Activated naive CD8-positive, alpha-beta T cell treated with anti-CD3 and anti-CD28 coated beads, Interleukin-2, amount 10 ng/mL, durations not matched to agents 7 days and 5 days (primary cell): ENCODE measurements at regions not wholly inside any gene's neighbourhood (a gene's known extent, or its start where the extent isn't known, plus 50 kb on each side); places are given as distances from the start of the nearest gene placed in this dataset.

Experiments
- ATAC-seq: fragments of 150-1000 bp; cut with Tn5 transposase; one replicate; pipeline ENCODE4 v1.10.0; 2021; ENCODE audit warnings: low read depth, moderate library complexity
- POLR2A ChIA-PET: fragments of 350-600 bp; sonication (Branson Sonifier 250); formaldehyde crosslinking; loops from one replicate; lab custom pipeline; 2021; ENCODE audit warnings: antibody characterized with exemption; lab: Charles Lee
- DNase-seq: peaks from one replicate; pipeline ENCODE4 v3.0.0; 2021
- H3K27ac Mint-ChIP-seq: one replicate; pipeline ENCODE4 v1.8.0; 2022; ENCODE audit warnings: mild to moderate bottlenecking, mixed read lengths
- H3K27me3 Mint-ChIP-seq: one replicate; pipeline ENCODE4 v1.8.0; 2022; ENCODE audit warnings: mild to moderate bottlenecking, moderate library complexity, mixed read lengths
- H3K36me3 Mint-ChIP-seq: one replicate; pipeline ENCODE4 v1.8.0; 2021; ENCODE audit warnings: mild to moderate bottlenecking, mixed read lengths
- H3K4me1 Mint-ChIP-seq: one replicate; pipeline ENCODE4 v1.8.0; 2021; ENCODE audit warnings: mixed read lengths
- H3K4me3 Mint-ChIP-seq: one replicate; pipeline ENCODE4 v1.8.0; 2022; ENCODE audit warnings: mild to moderate bottlenecking, moderate library complexity, mixed read lengths
- H3K9me3 Mint-ChIP-seq: one replicate; pipeline ENCODE4 v1.8.0; 2021; ENCODE audit warnings: mixed read lengths

DNA sequence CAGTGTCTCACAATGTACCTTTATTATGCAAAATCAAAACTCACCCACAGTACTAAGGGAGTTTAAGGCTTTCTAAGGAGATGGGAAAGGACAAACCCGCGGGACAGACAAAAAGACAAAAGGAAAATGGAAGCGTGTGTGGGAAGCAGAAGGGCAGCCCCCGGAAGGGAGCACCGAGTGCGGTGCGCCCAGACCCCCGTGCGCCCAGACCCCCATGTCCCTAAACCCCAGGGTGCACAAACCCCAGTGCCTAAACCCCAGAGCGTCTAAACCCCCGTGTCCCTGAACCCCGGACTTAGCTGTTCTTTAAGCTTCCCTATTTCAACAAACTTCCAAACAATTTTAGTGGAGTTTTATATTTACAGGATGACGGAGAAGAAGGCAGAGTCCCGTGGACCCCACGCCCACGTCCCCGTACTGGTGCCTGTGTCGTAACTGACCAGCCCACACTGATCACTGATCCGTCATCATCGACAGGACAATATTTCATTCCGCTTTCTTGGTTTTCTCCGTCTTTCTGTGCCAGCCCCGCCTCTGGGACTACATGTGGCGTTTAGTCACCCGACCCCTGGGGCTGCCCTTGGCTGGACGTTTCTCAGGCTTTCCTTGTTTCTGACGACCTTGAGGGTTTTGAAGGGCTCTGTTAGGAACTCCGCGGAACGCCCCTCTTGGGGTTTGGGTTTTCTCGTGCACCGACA, 76.9 kb downstream of the RTP5 start:
- H3K9me3 Mint-ChIP-seq, result peaks cover 2% of the 10 kb centered on the region
- H3K27ac Mint-ChIP-seq, result no peak overlapping the region
- peaks cover 5% of the 10 kb centered on the region for H3K4me1 Mint-ChIP-seq
- no peak overlapping the region for H3K4me3 Mint-ChIP-seq
- ATAC-seq (no peak), DNase-seq (peak; percentile 2)
- H3K36me3 Mint-ChIP-seq, result peaks cover 2% of the 10 kb centered on the region
- H3K27me3 Mint-ChIP-seq, result no peaks in the 10 kb centered on the region
- POLR2A ChIA-PET, result no interaction called here

GRCh38 chr2:241947004-241947350, 77.4 kb downstream of the RTP5 start:
- Mint-ChIP-seq H3K4me3 (no peak overlapping the region), H3K9me3 (peaks cover 2% of the 10 kb centered on the region), H3K27me3 (no peaks in the 10 kb centered on the region), H3K27ac (no peak overlapping the region), H3K4me1 (peaks cover 5% of the 10 kb centered on the region), H3K36me3 (peaks cover 2% of the 10 kb centered on the region)
- DNase-seq, result peak; percentile 19
- no peak for ATAC-seq
- POLR2A ChIA-PET, result no interaction called here

DNA sequence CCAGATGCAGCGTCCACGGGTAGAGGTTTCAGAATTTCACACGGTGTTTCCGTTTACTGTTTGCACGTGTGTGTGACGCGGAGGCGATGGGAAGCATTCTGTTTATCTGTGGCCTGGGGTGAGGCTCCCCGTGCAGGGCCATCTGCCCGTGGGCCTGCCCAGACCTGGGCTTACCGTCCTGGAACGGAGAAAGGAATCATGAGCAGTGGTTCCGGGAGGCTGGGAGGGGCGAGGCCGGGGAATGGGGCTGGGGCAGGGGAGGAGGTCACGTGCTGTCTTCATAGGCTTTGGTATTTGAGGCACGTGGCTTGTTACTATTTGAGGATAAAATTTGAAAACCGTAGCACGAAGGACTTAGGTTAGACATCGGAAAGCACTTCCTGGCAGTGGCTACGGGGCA, 77.9 kb downstream of the RTP5 start:
- Mint-ChIP-seq H3K36me3 (peaks cover 2% of the 10 kb centered on the region), H3K4me3 (no peak overlapping the region), H3K27me3 (no peaks in the 10 kb centered on the region), H3K4me1 (peaks cover 5% of the 10 kb centered on the region), H3K9me3 (peaks cover 2% of the 10 kb centered on the region), H3K27ac (no peak overlapping the region)
- POLR2A ChIA-PET, result no interaction called here
- ATAC-seq, result no peak
- DNase-seq, result peak; percentile 18

GRCh38 chr2:241947876-241948275, 78.3 kb downstream of the RTP5 start:
- no peak overlapping the region for H3K27ac Mint-ChIP-seq
- no peaks in the 10 kb centered on the region for H3K27me3 Mint-ChIP-seq
- POLR2A ChIA-PET, result no interaction called here
- DNase-seq (peak; percentile 17), ATAC-seq (no peak)
- no peak overlapping the region for H3K4me3 Mint-ChIP-seq
- H3K4me1 Mint-ChIP-seq, result peaks cover 5% of the 10 kb centered on the region
- H3K36me3 Mint-ChIP-seq, result peaks cover 2% of the 10 kb centered on the region
- peaks cover 2% of the 10 kb centered on the region for H3K9me3 Mint-ChIP-seq

DNA sequence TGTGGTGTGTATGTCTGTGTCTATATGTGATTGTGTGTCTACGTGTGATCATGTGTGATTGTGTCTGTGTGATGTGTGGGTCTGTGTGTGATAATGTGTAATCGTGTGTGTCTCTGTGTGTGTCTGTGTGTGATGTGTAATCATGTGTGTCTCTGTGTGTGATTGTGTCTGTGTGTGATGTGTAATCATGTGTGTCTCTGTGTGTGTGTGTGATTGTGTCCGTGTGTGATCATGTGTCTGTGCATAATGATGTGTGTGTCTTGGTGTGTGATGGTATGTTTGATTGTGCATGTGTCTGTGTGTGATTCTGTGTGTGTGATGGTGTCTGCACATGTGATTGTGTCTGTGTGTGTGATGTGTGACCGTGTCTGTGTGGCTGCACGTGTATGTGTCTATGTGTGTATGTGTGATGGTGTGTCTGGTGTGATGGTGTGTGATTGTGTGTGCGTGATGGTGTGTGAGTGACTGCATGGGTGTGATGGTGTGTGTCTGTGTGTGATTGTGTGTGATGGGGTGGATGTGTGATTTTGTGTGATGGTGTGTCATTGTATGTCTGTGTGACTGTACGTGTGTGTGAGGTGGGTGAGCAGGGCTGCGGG, 78.9 kb downstream of the RTP5 start:
- Mint-ChIP-seq H3K4me1 (peaks cover 5% of the 10 kb centered on the region), H3K27ac (peak overlapping the region; percentile 25), H3K27me3 (no peaks in the 10 kb centered on the region), H3K9me3 (peaks cover 2% of the 10 kb centered on the region), H3K4me3 (no peak overlapping the region), H3K36me3 (peaks cover 2% of the 10 kb centered on the region)
- DNase-seq (no peak), ATAC-seq (no peak)
- POLR2A ChIA-PET, result no interaction called here

DNA sequence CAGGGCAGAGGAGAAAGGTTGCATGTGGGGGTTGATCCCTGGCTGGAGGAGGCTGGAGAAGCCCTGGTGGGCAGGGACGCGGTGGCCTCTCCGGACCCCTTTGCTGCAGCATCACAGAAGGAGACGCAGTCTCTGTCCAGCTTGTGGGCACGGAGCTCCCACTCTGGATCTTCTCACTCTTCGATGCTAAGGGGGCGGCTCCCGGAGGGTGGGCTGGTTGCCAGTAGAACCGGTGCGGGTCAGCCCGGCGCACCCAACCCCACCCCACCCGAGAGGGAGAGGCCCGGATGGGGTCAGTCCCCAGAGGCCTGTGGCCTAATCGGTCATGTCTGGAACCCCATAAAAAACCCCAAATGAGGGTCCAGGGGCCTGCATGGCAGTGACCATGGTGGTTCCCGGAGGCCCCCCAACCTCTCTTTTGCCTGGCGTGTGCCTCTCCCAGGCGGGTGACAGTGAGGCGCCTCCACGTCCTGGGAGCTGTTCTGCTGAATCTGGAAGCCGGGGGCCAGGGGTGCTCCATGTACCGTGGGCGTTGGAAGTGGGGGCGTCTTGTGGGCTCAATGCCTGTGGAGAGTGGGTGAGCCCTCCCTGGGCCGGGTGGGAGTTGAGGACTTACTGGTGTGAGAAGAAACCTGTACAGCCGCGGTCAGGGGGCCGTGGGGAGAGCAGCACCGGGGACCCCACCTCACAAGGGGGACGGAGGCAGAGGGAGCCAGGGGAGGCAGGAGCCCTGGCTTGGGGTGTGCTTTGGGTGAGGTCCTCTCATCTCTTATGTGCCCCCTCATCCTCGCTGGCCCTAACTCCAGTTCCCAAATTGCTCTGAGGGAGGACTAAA, 79.6 kb downstream of the RTP5 start:
- H3K36me3 Mint-ChIP-seq, result peaks cover 2% of the 10 kb centered on the region
- no peaks in the 10 kb centered on the region for H3K27me3 Mint-ChIP-seq
- peaks cover 5% of the 10 kb centered on the region for H3K4me1 Mint-ChIP-seq
- no peak overlapping the region for H3K4me3 Mint-ChIP-seq
- no peak overlapping the region for H3K27ac Mint-ChIP-seq
- peaks cover 2% of the 10 kb centered on the region for H3K9me3 Mint-ChIP-seq
- no peak for ATAC-seq
- POLR2A ChIA-PET, result no interaction called here
- DNase-seq, result peak; percentile 23

GRCh38 chr2:241949736-241950412, 80.3 kb downstream of the RTP5 start:
- ATAC-seq (no peak), DNase-seq (no peak)
- no peak overlapping the region for H3K4me3 Mint-ChIP-seq
- peaks cover 2% of the 10 kb centered on the region for H3K36me3 Mint-ChIP-seq
- H3K4me1 Mint-ChIP-seq, result peaks cover 5% of the 10 kb centered on the region
- H3K9me3 Mint-ChIP-seq, result peaks cover 2% of the 10 kb centered on the region
- POLR2A ChIA-PET, result no interaction called here
- H3K27me3 Mint-ChIP-seq, result no peaks in the 10 kb centered on the region
- no peak overlapping the region for H3K27ac Mint-ChIP-seq

DNA sequence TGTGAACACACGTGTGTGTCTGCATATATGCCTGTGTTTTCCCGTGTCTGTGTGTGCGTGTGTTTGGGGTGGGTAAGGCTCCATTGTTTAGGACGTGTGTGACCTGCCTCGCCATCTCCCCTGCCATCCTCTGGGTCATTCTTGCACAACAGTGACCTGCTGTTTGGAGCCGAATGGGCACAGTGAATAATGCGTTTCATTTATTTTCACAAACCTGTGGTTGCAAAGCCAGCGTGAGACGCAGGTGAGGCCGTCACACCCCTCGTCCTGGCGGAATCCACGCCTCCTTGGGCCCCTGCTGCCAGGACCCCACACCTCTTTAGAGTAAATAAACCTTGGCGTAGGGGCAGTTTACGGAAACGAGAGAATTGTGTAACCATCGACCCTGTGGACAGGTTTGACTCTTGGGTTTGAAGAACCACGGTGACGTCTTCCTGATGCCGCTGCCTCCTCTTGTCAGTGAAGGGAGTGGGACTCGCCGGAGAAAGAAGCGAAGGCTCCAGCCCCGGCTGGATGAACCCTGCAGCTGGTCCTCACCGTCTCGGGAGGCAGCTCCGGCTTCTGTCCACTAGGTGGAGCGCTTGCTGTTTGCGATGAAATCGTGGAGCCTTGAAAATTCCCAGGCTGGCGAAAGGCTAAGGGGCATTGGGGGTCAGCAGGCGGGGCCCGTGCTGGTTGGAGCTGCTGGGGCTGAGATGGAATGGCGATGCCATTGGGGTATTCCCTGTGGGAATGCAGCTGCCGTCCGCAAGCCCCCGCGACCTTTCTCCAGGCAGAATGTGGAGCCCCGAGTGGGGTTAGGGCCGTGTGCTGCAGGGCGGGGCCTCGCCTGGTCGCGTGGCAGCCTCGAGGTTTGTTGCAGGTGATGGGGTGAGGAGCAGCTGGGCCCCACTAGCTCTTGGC, 81.1 kb downstream of the RTP5 start:
- H3K4me1 Mint-ChIP-seq, result peaks cover 5% of the 10 kb centered on the region
- ATAC-seq (peak; percentile 52), DNase-seq (peak; percentile 64)
- no peak overlapping the region for H3K4me3 Mint-ChIP-seq
- H3K27ac Mint-ChIP-seq, result no peak overlapping the region
- peaks cover under 1% of the 10 kb centered on the region for H3K36me3 Mint-ChIP-seq
- peaks cover under 1% of the 10 kb centered on the region for H3K9me3 Mint-ChIP-seq
- H3K27me3 Mint-ChIP-seq, result no peaks in the 10 kb centered on the region
- POLR2A ChIA-PET, result no interaction called here

GRCh38 chr2:241951316-241951700, 81.8 kb downstream of the RTP5 start:
- ATAC-seq (no peak), DNase-seq (no peak)
- Mint-ChIP-seq H3K36me3 (peaks cover 2% of the 10 kb centered on the region), H3K4me1 (peaks cover 5% of the 10 kb centered on the region), H3K27ac (no peak overlapping the region), H3K27me3 (no peaks in the 10 kb centered on the region), H3K4me3 (no peak overlapping the region), H3K9me3 (no peaks in the 10 kb centered on the region)
- POLR2A ChIA-PET, result no interaction called here

DNA sequence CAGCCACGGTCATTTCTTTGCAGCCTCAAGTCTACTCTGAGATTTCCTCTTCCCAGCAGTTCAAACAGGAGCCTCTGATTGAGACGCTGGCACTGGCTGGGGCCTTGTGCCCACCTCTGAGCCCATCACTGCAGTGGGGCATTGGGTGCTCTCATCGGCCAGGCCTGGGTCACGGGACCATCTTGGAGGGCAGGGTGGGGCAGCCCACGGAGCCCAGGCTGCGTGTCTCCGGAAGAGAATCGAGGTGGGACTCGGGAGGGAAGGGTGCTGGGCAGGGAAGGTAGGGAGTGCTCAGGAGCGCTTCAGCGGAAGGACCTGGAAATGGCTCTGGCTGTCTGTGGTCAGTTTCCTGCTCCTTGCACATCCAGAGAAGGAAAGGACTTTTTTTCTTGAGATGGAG, 82.4 kb downstream of the RTP5 start:
- DNase-seq, result no peak
- Mint-ChIP-seq H3K36me3 (peaks cover 3% of the 10 kb centered on the region), H3K4me3 (no peak overlapping the region), H3K4me1 (peaks cover 5% of the 10 kb centered on the region), H3K9me3 (no peaks in the 10 kb centered on the region), H3K27ac (no peak overlapping the region), H3K27me3 (no peaks in the 10 kb centered on the region)
- no peak for ATAC-seq
- POLR2A ChIA-PET, result no interaction called here

- Mint-ChIP-seq H3K4me3 (no peak overlapping the region), H3K27ac (no peak overlapping the region), H3K4me1 (peaks cover 5% of the 10 kb centered on the region), H3K9me3 (no peaks in the 10 kb centered on the region), H3K27me3 (no peaks in the 10 kb centered on the region), H3K36me3 (peaks cover 5% of the 10 kb centered on the region)
- POLR2A ChIA-PET, result no interaction called here
- ATAC-seq (no peak), DNase-seq (no peak)
These were observed 83.3 kb downstream of the RTP5 start for GRCh38 chr2:241952816-241953215.

GRCh38 chr2:241953324-241953928, 83.9 kb downstream of the RTP5 start:
- Mint-ChIP-seq H3K27me3 (no peaks in the 10 kb centered on the region), H3K4me3 (no peak overlapping the region)
- DNase-seq, result no peak

More at GRCh38 chr2:241953324-241953928, 83.9 kb downstream of the RTP5 start:
- ATAC-seq, result no peak
- POLR2A ChIA-PET, result no interaction called here
- Mint-ChIP-seq H3K27ac (no peak overlapping the region), H3K36me3 (peaks cover 7% of the 10 kb centered on the region), H3K9me3 (no peaks in the 10 kb centered on the region), H3K4me1 (peaks cover 4% of the 10 kb centered on the region)
